GM23338 (cell line): ENCODE measurements at regions not wholly inside any gene's neighbourhood (a gene's known extent, or its start where the extent isn't known, plus 50 kb on each side); places are given as distances from the start of the nearest gene placed in this dataset.

Experiments
- ATAC-seq: fragments of 200-7000 bp; cut with Tn5 transposase; 3 replicates; pipeline ENCODE4 v1.9.1; 2020
- DNase-seq: peaks from one replicate; pipeline ENCODE4 v3.0.0-alpha.2; 2015; ENCODE audit warnings: low spot score
- H2AFZ ChIP-seq: fragments of 200-600 bp; sonication (generic); 2 replicates; pipeline ENCODE4 v1.8.0; 2016; ENCODE audit warnings: antibody characterized with exemption, mild to moderate bottlenecking, moderate library complexity
- H3F3A ChIP-seq: fragments of 200-600 bp; sonication (generic); replicated peaks from 2 replicates; pipeline ENCODE4 v1.8.0; 2017; ENCODE audit warnings: antibody characterized with exemption, mixed run types, low read depth
- H3K27ac ChIP-seq: fragments of 200-600 bp; sonication (generic); 2 replicates; pipeline ENCODE4 v1.6.1; 2016; ENCODE audit warnings: low read depth
- H3K27me3 ChIP-seq: fragments of 200-600 bp; sonication (generic); 2 replicates; pipeline ENCODE4 v1.8.0; 2016; ENCODE audit warnings: mild to moderate bottlenecking, mixed run types, moderate library complexity; ENCODE audit not compliant: insufficient read depth
- H3K36me3 ChIP-seq: fragments of 200-600 bp; sonication (generic); 2 replicates; pipeline ENCODE4 v1.8.0; 2016; ENCODE audit warnings: mild to moderate bottlenecking; ENCODE audit not compliant: insufficient read depth
- H3K4me1 ChIP-seq: fragments of 200-600 bp; sonication (generic); 2 replicates; pipeline ENCODE4 v1.8.0; 2016; ENCODE audit warnings: mild to moderate bottlenecking, moderate library complexity; ENCODE audit not compliant: insufficient read depth
- H3K4me2 ChIP-seq: fragments of 200-600 bp; sonication (generic); 2 replicates; pipeline ENCODE4 v1.7.1; 2017; ENCODE audit warnings: mixed run types
- H3K4me3 ChIP-seq: fragments of 200-600 bp; sonication (generic); 2 replicates; pipeline ENCODE4 v1.6.1; 2016; ENCODE audit warnings: mixed run types
- H3K79me2 ChIP-seq: fragments of 200-600 bp; sonication (generic); replicated peaks from 2 replicates; pipeline ENCODE4 v1.8.0; 2017; ENCODE audit warnings: mild to moderate bottlenecking; ENCODE audit not compliant: insufficient read depth
- H3K9me2 ChIP-seq: fragments of 200-600 bp; sonication (generic); 2 replicates; pipeline ENCODE4 v1.8.0; 2017; ENCODE audit not compliant: insufficient read depth
- H4K20me1 ChIP-seq: fragments of 200-600 bp; sonication (generic); replicated peaks from 2 replicates; pipeline ENCODE4 v1.8.0; 2017; ENCODE audit warnings: mild to moderate bottlenecking; ENCODE audit not compliant: insufficient read depth
- H3K27ac Mint-ChIP-seq: 2 replicates; pipeline ENCODE4 v1.8.0; 2020; ENCODE audit warnings: inconsistent platforms, mild to moderate bottlenecking, moderate library complexity, mixed read lengths
- H3K27me3 Mint-ChIP-seq: 3 replicates; pipeline ENCODE4 v1.8.0; 2022; ENCODE audit warnings: low read depth, mild to moderate bottlenecking, moderate library complexity, mixed read lengths, inconsistent platforms; ENCODE audit not compliant: insufficient read depth, poor library complexity
- H3K36me3 Mint-ChIP-seq: 3 replicates; pipeline ENCODE4 v1.8.0; 2021; ENCODE audit warnings: low read depth, mild to moderate bottlenecking, inconsistent platforms, moderate library complexity, mixed read lengths
- H3K4me1 Mint-ChIP-seq: 3 replicates; pipeline ENCODE4 v1.8.0; 2020; ENCODE audit warnings: mild to moderate bottlenecking, inconsistent platforms, mixed read lengths
- H3K4me3 Mint-ChIP-seq: 3 replicates; pipeline ENCODE4 v1.8.0; 2021; ENCODE audit warnings: moderate library complexity, mild to moderate bottlenecking, inconsistent platforms, mixed read lengths
- H3K9me3 Mint-ChIP-seq: 3 replicates; pipeline ENCODE4 v1.8.0; 2020; ENCODE audit warnings: moderate library complexity, mild to moderate bottlenecking, inconsistent platforms, mixed read lengths
- CREB1 ChIP-seq: fragments of 250-450 bp; sonication (Bioruptor Pico); IDR thresholded peaks from 2 replicates; pipeline ENCODE4 v1.5.0; 2020; ENCODE audit warnings: low read depth, mild to moderate bottlenecking, moderate library complexity
- EZH2 ChIP-seq: fragments of 200-600 bp; sonication (generic); IDR thresholded peaks from one replicate; pipeline ENCODE4 v1.8.0; 2017; ENCODE audit warnings: antibody characterized with exemption, mild to moderate bottlenecking, low read depth; ENCODE audit not compliant: unreplicated experiment
- EZH2phosphoT487 ChIP-seq: fragments of 200-600 bp; sonication (generic); IDR thresholded peaks from one replicate; pipeline ENCODE4 v1.8.1; 2018; ENCODE audit warnings: antibody characterized with exemption; ENCODE audit not compliant: unreplicated experiment
- JUNB ChIP-seq: IDR thresholded peaks from one replicate; pipeline ENCODE4 v1.6.1; 2016; ENCODE audit warnings: antibody characterized with exemption; ENCODE audit not compliant: unreplicated experiment
- NANOG ChIP-seq: IDR thresholded peaks from 2 replicates; pipeline ENCODE4 v1.6.1; 2016; ENCODE audit warnings: antibody characterized with exemption, borderline replicate concordance
- POLR2AphosphoS5 ChIP-seq: IDR thresholded peaks from 2 replicates; pipeline ENCODE4 v1.6.1; 2016; ENCODE audit warnings: antibody characterized with exemption, low read depth
- STAT1 ChIP-seq: IDR thresholded peaks from one replicate; pipeline ENCODE4 v1.6.1; 2016; ENCODE audit warnings: antibody characterized with exemption; ENCODE audit not compliant: unreplicated experiment
- ZNF114 ChIP-seq: fragments of 250-450 bp; sonication (Bioruptor Pico); IDR thresholded peaks from 2 replicates; pipeline ENCODE4 v1.5.0; 2020; ENCODE audit warnings: mild to moderate bottlenecking, moderate library complexity
- ZNF331 ChIP-seq: fragments of 250-450 bp; sonication (Bioruptor Pico); IDR thresholded peaks from 2 replicates; pipeline ENCODE4 v1.5.0; 2020; ENCODE audit warnings: low read depth, mild to moderate bottlenecking, moderate library complexity
- TF ChIP-seq, protein P1 (sequence below): IDR thresholded peaks from one replicate; pipeline ENCODE4 v1.6.1; 2018; ENCODE audit warnings: antibody characterized with exemption; ENCODE audit not compliant: unreplicated experiment
- TF ChIP-seq, protein P2 (sequence below), 2 experiments: fragments of 200-600 bp in 1 of 2; sonication (generic) in 1 of 2; conservative IDR thresholded peaks; 2 replicates each; pipeline versions ENCODE4 v1.5.1 to v1.6.1; 2016 to 2017; ENCODE audit warnings: antibody characterized with exemption in 2 of 2, low read depth in 2 of 2, mild to moderate bottlenecking in 2 of 2, moderate library complexity in 1 of 2
- TF ChIP-seq, protein P3 (sequence below): IDR thresholded peaks from 2 replicates; pipeline ENCODE4 v1.6.1; 2016; ENCODE audit warnings: antibody characterized with exemption
- TF ChIP-seq, protein P4 (sequence below): fragments of 250-450 bp; sonication (Bioruptor Pico); IDR thresholded peaks from 2 replicates; pipeline ENCODE4 v1.5.0; 2020; ENCODE audit warnings: mild to moderate bottlenecking, moderate library complexity

DNA sequence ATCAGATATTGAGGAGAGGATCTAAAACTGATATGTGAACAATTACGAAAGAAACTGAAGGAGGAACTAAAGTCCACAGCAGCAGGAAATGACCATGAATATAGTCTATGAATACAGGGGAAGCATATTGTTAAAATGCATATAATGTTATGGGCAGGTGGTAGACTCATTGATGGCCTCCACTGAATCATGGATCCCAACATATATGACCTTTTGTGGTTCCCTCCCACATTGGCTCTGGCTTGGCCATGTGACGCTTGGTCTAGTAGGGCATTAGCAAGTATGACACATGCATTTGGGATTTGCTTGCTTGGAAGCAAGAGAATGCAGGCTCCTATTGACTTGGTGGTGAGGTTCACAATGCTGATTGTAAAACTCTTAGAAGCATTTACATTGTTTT lies 55.2 kb upstream of the RAB18 start:
- Histone ChIP-seq H3K4me3 (no peak overlapping the region), H4K20me1 (no peaks in the 10 kb centered on the region), H3K4me2 (no peak overlapping the region), H3K27ac (no peak overlapping the region), H3F3A (no peaks in the 10 kb centered on the region), H3K4me1 (no peaks in the 10 kb centered on the region), H3K9me2 (no peaks in the 10 kb centered on the region), H2AFZ (no peak overlapping the region), H3K36me3 (no peaks in the 10 kb centered on the region), H3K27me3 (no peaks in the 10 kb centered on the region), H3K79me2 (no peaks in the 10 kb centered on the region)
- Mint-ChIP-seq H3K4me1 (peaks cover 2% of the 10 kb centered on the region; the same call in 1 of the 3 replicates), H3K9me3 (no peaks in the 10 kb centered on the region), H3K4me3 (no peak overlapping the region), H3K36me3 (no peaks in the 10 kb centered on the region), H3K27me3 (no peaks in the 10 kb centered on the region), H3K27ac (no peak overlapping the region)
- TF ChIP-seq POLR2AphosphoS5 (no peak), CREB1 (CRISPR knock-in tag) (no peak), JUNB (no peak), EZH2phosphoT487 (no peak), ZNF331 (no peak), STAT1 (no peak), NANOG (no peak), ZNF114 (CRISPR knock-in tag) (no peak), EZH2 (no peak)
- TF ChIP-seq, protein P1, sequence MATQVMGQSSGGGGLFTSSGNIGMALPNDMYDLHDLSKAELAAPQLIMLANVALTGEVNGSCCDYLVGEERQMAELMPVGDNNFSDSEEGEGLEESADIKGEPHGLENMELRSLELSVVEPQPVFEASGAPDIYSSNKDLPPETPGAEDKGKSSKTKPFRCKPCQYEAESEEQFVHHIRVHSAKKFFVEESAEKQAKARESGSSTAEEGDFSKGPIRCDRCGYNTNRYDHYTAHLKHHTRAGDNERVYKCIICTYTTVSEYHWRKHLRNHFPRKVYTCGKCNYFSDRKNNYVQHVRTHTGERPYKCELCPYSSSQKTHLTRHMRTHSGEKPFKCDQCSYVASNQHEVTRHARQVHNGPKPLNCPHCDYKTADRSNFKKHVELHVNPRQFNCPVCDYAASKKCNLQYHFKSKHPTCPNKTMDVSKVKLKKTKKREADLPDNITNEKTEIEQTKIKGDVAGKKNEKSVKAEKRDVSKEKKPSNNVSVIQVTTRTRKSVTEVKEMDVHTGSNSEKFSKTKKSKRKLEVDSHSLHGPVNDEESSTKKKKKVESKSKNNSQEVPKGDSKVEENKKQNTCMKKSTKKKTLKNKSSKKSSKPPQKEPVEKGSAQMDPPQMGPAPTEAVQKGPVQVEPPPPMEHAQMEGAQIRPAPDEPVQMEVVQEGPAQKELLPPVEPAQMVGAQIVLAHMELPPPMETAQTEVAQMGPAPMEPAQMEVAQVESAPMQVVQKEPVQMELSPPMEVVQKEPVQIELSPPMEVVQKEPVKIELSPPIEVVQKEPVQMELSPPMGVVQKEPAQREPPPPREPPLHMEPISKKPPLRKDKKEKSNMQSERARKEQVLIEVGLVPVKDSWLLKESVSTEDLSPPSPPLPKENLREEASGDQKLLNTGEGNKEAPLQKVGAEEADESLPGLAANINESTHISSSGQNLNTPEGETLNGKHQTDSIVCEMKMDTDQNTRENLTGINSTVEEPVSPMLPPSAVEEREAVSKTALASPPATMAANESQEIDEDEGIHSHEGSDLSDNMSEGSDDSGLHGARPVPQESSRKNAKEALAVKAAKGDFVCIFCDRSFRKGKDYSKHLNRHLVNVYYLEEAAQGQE: no peak
- TF ChIP-seq, protein P2, sequence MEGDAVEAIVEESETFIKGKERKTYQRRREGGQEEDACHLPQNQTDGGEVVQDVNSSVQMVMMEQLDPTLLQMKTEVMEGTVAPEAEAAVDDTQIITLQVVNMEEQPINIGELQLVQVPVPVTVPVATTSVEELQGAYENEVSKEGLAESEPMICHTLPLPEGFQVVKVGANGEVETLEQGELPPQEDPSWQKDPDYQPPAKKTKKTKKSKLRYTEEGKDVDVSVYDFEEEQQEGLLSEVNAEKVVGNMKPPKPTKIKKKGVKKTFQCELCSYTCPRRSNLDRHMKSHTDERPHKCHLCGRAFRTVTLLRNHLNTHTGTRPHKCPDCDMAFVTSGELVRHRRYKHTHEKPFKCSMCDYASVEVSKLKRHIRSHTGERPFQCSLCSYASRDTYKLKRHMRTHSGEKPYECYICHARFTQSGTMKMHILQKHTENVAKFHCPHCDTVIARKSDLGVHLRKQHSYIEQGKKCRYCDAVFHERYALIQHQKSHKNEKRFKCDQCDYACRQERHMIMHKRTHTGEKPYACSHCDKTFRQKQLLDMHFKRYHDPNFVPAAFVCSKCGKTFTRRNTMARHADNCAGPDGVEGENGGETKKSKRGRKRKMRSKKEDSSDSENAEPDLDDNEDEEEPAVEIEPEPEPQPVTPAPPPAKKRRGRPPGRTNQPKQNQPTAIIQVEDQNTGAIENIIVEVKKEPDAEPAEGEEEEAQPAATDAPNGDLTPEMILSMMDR (conservative IDR thresholded peaks at IDR 0.05; ENCODE audit: low read depth in 2 of 2): no peak
- TF ChIP-seq, protein P3, sequence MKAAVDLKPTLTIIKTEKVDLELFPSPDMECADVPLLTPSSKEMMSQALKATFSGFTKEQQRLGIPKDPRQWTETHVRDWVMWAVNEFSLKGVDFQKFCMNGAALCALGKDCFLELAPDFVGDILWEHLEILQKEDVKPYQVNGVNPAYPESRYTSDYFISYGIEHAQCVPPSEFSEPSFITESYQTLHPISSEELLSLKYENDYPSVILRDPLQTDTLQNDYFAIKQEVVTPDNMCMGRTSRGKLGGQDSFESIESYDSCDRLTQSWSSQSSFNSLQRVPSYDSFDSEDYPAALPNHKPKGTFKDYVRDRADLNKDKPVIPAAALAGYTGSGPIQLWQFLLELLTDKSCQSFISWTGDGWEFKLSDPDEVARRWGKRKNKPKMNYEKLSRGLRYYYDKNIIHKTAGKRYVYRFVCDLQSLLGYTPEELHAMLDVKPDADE: no peak
- TF ChIP-seq, protein P4, sequence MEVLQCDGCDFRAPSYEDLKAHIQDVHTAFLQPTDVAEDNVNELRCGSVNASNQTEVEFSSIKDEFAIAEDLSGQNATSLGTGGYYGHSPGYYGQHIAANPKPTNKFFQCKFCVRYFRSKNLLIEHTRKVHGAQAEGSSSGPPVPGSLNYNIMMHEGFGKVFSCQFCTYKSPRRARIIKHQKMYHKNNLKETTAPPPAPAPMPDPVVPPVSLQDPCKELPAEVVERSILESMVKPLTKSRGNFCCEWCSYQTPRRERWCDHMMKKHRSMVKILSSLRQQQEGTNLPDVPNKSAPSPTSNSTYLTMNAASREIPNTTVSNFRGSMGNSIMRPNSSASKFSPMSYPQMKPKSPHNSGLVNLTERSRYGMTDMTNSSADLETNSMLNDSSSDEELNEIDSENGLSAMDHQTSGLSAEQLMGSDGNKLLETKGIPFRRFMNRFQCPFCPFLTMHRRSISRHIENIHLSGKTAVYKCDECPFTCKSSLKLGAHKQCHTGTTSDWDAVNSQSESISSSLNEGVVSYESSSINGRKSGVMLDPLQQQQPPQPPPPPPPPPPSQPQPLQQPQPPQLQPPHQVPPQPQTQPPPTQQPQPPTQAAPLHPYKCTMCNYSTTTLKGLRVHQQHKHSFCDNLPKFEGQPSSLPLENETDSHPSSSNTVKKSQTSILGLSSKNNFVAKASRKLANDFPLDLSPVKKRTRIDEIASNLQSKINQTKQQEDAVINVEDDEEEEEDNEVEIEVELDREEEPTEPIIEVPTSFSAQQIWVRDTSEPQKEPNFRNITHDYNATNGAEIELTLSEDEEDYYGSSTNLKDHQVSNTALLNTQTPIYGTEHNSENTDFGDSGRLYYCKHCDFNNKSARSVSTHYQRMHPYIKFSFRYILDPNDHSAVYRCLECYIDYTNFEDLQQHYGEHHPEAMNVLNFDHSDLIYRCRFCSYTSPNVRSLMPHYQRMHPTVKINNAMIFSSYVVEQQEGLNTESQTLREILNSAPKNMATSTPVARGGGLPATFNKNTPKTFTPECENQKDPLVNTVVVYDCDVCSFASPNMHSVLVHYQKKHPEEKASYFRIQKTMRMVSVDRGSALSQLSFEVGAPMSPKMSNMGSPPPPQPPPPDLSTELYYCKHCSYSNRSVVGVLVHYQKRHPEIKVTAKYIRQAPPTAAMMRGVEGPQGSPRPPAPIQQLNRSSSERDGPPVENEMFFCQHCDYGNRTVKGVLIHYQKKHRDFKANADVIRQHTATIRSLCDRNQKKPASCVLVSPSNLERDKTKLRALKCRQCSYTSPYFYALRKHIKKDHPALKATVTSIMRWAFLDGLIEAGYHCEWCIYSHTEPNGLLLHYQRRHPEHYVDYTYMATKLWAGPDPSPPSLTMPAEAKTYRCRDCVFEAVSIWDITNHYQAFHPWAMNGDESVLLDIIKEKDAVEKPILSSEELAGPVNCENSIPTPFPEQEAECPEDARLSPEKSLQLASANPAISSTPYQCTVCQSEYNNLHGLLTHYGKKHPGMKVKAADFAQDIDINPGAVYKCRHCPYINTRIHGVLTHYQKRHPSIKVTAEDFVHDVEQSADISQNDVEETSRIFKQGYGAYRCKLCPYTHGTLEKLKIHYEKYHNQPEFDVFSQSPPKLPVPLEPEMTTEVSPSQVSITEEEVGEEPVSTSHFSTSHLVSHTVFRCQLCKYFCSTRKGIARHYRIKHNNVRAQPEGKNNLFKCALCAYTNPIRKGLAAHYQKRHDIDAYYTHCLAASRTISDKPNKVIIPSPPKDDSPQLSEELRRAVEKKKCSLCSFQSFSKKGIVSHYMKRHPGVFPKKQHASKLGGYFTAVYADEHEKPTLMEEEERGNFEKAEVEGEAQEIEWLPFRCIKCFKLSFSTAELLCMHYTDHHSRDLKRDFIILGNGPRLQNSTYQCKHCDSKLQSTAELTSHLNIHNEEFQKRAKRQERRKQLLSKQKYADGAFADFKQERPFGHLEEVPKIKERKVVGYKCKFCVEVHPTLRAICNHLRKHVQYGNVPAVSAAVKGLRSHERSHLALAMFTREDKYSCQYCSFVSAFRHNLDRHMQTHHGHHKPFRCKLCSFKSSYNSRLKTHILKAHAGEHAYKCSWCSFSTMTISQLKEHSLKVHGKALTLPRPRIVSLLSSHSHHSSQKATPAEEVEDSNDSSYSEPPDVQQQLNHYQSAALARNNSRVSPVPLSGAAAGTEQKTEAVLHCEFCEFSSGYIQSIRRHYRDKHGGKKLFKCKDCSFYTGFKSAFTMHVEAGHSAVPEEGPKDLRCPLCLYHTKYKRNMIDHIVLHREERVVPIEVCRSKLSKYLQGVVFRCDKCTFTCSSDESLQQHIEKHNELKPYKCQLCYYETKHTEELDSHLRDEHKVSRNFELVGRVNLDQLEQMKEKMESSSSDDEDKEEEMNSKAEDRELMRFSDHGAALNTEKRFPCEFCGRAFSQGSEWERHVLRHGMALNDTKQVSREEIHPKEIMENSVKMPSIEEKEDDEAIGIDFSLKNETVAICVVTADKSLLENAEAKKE (CRISPR knock-in tag): no peak
- DNase-seq (peak; percentile 28), ATAC-seq (no peak)
